Testis (tissue), 2 donors: ENCODE measurements at regions not wholly inside any gene's neighbourhood (a gene's known extent, or its start where the extent isn't known, plus 50 kb on each side); places are given as distances from the start of the nearest gene placed in this dataset.
"Not testable (repeated sequence)": the region's sequence is repeated elsewhere in the genome, so short reads cannot be mapped to it uniquely, and the experiment has no call there.

Source experiments
- DNase-seq: peaks from one replicate; pipeline ENCODE4 v3.0.0-alpha.2; 2019
- H3K27ac ChIP-seq, 2 donors: fragments of 200-600 bp; sonication (generic); one replicate each; pipeline ENCODE4 v1.5.1; 2019
- H3K27me3 ChIP-seq: fragments of 200-600 bp; sonication (generic); one replicate; pipeline ENCODE4 v1.5.1; 2019
- H3K36me3 ChIP-seq: fragments of 200-600 bp; sonication (generic); one replicate; pipeline ENCODE4 v1.5.1; 2017; ENCODE audit warnings: low read depth; ENCODE audit errors: missing control alignments
- H3K4me1 ChIP-seq: fragments of 200-600 bp; sonication (generic); one replicate; pipeline ENCODE4 v1.5.1; 2019
- H3K4me3 ChIP-seq, 2 donors: fragments of 200-600 bp; sonication (generic); one replicate each; pipeline ENCODE4 v1.5.1; 2017 to 2019
- H3K9me3 ChIP-seq: fragments of 200-600 bp; sonication (generic); one replicate; pipeline ENCODE4 v1.5.1; 2017
- POLR2A ChIP-seq: fragments of 450-650 bp; IDR thresholded peaks from one replicate; pipeline ENCODE4 v1.6.1; 2017; ENCODE audit warnings: antibody characterized with exemption, mild to moderate bottlenecking, moderate library complexity
- WGBS, 2 donors: methylation state at CpG; one replicate each; pipeline ENCODE4 v1.1.5; 2018; 5-methylcytosine and 5-hydroxymethylcytosine counted together
- intact Hi-C: fragments of 100-400 bp; cut with DNase I; formaldehyde crosslinking; loops from one replicate; pipeline ENCODE4 v1.15.1; 2023; ENCODE audit warnings: low total_unique reads
- TF ChIP-seq, protein P1 (sequence below), 3 experiments: fragments of 450-650 bp in 2 of 3; fragments of 200-600 bp in 1 of 3; sonication (generic) in 1 of 3; IDR thresholded peaks; one replicate each; pipeline ENCODE4 v1.5.1; 2016 to 2019; ENCODE audit warnings: antibody characterized with exemption in 3 of 3, mild to moderate bottlenecking in 2 of 3, moderate library complexity in 1 of 3

DNA sequence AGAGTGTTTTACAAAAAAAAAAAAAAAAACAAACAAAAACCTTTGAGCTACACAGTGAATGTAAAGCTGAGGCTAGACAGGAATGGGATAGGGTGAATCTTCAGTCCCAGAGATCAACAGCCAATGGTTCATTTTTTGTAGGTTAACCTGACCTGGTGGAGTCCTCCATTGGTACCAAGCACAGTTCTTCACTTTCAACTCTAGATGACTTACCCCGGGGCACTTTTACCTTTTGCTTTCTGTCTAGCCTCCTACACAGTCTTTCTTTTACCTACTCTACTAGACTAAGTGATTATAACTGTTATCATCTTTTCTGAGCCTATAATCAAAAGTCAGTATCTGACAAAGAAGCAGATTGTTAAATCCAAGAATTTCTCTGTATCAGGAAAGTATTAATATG is 50.9 kb downstream of the ANXA2R start:
- no peaks in the 10 kb centered on the region for H3K36me3 ChIP-seq
- DNase-seq, result no peak
- intact Hi-C loops, result no loop called here
- no peak overlapping the region for H3K4me3 ChIP-seq
- H3K27me3 ChIP-seq, result no peaks in the 10 kb centered on the region
- H3K4me1 ChIP-seq, result no peaks in the 10 kb centered on the region
- WGBS, 2 donors, result 84 to 88% methylated on average over 1 of the region's 1 CpG
- TF ChIP-seq, protein P1, sequence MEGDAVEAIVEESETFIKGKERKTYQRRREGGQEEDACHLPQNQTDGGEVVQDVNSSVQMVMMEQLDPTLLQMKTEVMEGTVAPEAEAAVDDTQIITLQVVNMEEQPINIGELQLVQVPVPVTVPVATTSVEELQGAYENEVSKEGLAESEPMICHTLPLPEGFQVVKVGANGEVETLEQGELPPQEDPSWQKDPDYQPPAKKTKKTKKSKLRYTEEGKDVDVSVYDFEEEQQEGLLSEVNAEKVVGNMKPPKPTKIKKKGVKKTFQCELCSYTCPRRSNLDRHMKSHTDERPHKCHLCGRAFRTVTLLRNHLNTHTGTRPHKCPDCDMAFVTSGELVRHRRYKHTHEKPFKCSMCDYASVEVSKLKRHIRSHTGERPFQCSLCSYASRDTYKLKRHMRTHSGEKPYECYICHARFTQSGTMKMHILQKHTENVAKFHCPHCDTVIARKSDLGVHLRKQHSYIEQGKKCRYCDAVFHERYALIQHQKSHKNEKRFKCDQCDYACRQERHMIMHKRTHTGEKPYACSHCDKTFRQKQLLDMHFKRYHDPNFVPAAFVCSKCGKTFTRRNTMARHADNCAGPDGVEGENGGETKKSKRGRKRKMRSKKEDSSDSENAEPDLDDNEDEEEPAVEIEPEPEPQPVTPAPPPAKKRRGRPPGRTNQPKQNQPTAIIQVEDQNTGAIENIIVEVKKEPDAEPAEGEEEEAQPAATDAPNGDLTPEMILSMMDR (IDR thresholded peaks at IDR 0.05), result no peak
- no peak for TF ChIP-seq POLR2A
- H3K9me3 ChIP-seq, result no peaks in the 10 kb centered on the region
- H3K27ac ChIP-seq, result no peak overlapping the region

DNA sequence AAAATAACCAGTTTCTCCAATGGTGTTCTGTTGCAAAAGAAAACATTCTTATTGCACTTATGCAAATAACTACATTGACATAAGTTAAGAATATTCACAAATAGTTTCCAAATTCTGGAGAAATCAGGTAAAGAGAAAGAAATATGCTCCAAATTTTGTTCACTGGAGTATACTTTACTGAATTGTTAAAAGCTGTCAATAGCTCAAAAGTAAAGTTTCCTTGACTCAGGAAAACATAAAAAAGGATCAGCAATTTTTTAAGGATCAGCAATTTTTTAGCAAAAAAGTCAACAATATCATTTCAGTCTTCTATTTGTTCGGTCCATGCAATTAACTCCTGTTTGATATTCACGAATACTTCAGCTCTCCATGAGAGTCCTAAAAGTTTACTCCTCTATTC is 51.6 kb downstream of the ANXA2R start:
- intact Hi-C loops, result no loop called here
- WGBS, 2 donors, result 97 to 98% methylated on average over 2 of the region's 2 CpGs
- no peak for TF ChIP-seq POLR2A
- TF ChIP-seq, protein P1 (IDR thresholded peaks at IDR 0.05), result no peak
- DNase-seq, result no peak
- H3K4me1 ChIP-seq, result no peaks in the 10 kb centered on the region
- H3K4me3 ChIP-seq, result no peak overlapping the region
- no peaks in the 10 kb centered on the region for H3K27me3 ChIP-seq
- H3K36me3 ChIP-seq, result no peaks in the 10 kb centered on the region
- no peaks in the 10 kb centered on the region for H3K9me3 ChIP-seq
- no peak overlapping the region for H3K27ac ChIP-seq

DNA sequence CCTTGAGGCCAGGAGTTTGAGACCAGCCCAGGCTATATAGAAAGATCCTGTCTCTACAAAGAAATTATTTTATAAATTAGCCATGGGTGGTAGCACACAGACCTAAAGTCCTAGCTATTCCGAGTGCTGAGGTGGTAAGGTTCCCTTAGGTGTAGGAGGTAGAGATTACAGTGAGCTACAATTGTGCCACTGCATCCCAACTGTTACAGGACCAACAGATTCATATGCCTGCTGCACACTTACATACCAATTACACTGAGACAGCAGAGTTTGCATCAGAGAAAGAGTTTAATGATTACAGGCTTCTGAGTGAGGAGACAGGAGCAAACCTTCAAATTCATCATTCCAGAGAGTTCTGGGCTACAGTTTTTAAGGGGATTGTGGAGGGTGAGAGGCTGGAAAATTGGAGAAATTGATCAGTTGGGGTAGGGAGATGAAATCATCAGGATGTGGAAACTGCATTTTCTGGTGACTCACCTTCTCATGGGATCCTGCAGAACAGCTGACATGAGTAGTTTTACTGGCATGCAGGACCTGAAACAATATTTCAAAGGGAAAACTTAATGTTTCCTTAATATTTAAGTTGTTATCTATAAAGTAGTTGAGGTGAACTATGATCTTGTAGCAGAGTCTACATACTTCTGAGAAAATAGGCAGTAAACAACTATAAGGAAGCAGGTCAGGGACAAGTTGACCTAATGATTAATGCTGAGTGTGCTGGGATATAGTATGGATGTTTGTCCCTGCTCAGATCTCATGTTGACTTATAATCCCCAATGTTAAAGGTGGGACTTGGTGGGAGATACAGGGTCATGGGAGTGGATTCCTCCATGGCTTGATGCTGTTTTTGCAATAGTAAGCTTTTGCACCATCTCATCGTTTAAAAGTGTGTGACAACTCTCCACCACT is 54.7 kb downstream of the ANXA2R start:
- TF ChIP-seq POLR2A, result no peak
- TF ChIP-seq, protein P1 (IDR thresholded peaks at IDR 0.05), result no peak
- no peak for DNase-seq
- H3K4me3 ChIP-seq, result no peak overlapping the region
- no peaks in the 10 kb centered on the region for H3K4me1 ChIP-seq
- H3K27ac ChIP-seq, result no peak overlapping the region
- no peaks in the 10 kb centered on the region for H3K36me3 ChIP-seq
- intact Hi-C loops, result no loop called here
- no peaks in the 10 kb centered on the region for H3K9me3 ChIP-seq
- no peaks in the 10 kb centered on the region for H3K27me3 ChIP-seq
- WGBS, 2 donors, result 71 to 79% methylated on average over 2 of the region's 2 CpGs

DNA sequence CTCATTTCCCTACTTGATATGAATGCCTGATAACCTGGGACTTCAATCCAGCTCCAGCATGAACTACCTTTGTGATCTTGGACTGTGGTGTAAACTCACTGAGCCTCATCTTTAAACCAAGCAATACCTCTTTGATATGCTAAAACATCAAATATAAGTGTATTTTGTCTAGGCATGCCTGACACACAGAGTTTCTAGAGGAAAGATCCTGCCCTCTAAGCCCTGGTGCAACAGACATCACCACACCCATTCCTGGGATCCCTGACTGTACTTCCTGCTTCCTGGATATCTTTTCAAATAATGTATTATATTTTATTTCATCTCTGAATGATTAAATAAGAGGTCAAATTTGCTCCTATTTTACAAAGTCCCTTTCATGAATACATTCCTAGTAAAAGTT is 55.8 kb downstream of the ANXA2R start:
- H3K36me3 ChIP-seq, result no peaks in the 10 kb centered on the region
- H3K9me3 ChIP-seq, result no peaks in the 10 kb centered on the region
- H3K27ac ChIP-seq, result no peak overlapping the region
- no peak overlapping the region for H3K4me3 ChIP-seq
- no peak for DNase-seq
- no peak for TF ChIP-seq POLR2A
- TF ChIP-seq, protein P1 (IDR thresholded peaks at IDR 0.05), result no peak
- H3K27me3 ChIP-seq, result no peaks in the 10 kb centered on the region
- H3K4me1 ChIP-seq, result no peaks in the 10 kb centered on the region
- intact Hi-C loops, result no loop called here

DNA sequence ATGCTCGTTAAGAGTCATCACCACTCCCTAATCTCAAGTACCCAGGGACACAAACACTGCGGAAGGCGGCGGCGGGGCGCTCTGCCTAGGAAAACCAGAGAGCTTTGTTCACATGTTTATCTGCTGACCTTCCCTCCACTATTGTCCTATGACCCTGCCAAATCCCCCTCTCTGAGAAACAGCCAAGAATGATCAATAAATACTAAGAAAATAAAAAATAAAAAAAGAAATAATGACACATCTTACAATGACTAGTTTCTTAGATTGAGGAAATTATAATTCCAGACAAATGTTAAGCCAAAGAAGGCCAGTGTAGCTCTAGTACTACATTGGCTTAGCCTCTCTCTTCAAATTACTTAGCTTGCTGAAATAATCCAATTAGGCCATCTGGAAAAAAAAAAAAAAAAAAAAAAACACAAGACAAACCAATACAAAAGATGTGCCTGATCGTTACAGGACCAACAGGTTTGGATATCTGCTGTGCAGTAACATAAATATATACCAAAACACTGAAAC is 58.0 kb downstream of the ANXA2R start:
- H3K27ac ChIP-seq, result no peak overlapping the region
- DNase-seq, result no peak
- no peaks in the 10 kb centered on the region for H3K4me1 ChIP-seq
- intact Hi-C loops, result no loop called here
- no peaks in the 10 kb centered on the region for H3K9me3 ChIP-seq
- 36 to 51% methylated on average over 7 of the region's 7 CpGs for WGBS, 2 donors
- no peaks in the 10 kb centered on the region for H3K36me3 ChIP-seq
- H3K4me3 ChIP-seq, result no peak overlapping the region
- no peaks in the 10 kb centered on the region for H3K27me3 ChIP-seq
- TF ChIP-seq, protein P1 (IDR thresholded peaks at IDR 0.05), result no peak
- no peak for TF ChIP-seq POLR2A

DNA sequence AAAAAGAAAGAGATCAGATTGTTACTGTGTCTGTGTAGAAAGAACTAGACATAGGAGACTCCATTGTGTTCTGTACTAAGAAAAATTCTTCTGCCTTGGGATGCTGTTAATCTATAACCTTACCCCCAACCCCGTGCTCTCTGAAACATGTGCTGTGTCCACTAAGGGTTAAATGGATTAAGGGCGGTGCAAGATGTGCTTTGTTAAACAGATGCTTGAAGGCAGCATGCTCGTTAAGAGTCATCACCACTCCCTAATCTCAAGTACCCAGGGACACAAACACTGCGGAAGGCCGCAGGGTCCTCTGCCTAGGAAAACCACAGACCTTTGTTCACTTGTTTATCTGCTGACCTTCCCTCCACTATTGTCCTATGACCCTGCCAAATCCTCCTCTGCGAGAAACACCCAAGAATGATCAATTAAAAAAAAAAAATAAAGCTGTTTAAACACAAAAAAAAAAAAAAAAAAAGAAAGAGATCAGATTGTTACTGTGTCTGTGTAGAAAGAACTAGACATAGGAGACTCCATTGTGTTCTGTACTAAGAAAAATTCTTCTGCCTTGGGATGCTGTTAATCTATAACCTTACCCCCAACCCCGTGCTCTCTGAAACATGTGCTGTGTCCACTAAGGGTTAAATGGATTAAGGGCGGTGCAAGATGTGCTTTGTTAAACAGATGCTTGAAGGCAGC is 58.6 kb downstream of the ANXA2R start:
- H3K4me3 ChIP-seq, H3K27me3 ChIP-seq, H3K27ac ChIP-seq, H3K9me3 ChIP-seq, DNase-seq, H3K36me3 ChIP-seq, intact Hi-C loops, H3K4me1 ChIP-seq: not testable (repeated sequence)
- WGBS, 2 donors, result 0 to 33% methylated on average over 1 of the region's 8 CpGs

DNA sequence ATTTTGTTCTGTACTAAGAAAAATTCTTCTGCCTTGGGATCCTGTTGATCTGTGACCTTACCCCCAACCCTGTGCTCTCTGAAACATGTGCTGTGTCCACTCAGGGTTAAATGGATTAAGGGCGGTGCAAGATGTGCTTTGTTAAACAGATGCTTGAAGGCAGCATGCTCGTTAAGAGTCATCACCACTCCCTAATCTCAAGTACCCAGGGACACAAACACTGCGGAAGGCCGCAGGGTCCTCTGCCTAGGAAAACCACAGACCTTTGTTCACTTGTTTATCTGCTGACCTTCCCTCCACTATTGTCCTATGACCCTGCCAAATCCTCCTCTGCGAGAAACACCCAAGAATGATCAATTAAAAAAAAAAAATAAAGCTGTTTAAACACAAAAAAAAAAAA is 59.1 kb downstream of the ANXA2R start:
- intact Hi-C loops, H3K36me3 ChIP-seq, H3K9me3 ChIP-seq, H3K4me3 ChIP-seq, H3K27ac ChIP-seq, H3K27me3 ChIP-seq, H3K4me1 ChIP-seq, DNase-seq: not testable (repeated sequence)
- WGBS, 2 donors, result no CpG with 5 or more reads among the region's 5 CpGs
